ENCODE measurements at regions not wholly inside any gene's neighbourhood (a gene's known extent, or its start where the extent isn't known, plus 50 kb on each side); places are given as distances from the start of the nearest gene placed in this dataset.

DNA sequence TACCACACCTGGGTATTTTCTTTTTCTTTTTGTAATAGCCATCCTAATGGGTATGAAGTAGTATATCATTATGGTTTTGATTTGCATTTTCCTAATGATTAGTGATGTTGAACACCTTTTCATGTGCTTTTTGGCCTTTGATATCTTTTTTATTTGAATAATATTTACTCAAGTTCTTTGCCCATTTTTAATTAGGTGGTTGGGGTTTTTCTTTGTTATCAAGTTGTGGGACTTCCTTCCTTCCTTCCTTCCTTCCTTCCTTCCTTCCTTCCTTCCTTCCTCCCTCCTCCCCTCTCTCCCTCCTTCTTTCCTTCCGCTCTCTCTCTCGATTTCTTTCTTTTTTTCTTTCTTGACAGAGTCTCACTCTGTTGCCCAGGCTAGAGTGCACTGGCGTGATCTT is 75.0 kb upstream of the PDGFD start:
- H3K4me3 Mint-ChIP-seq: no peak overlapping the region
- DNase-seq: no peak
- no peak overlapping the region for H3K27ac Mint-ChIP-seq
- no peaks in the 10 kb centered on the region for H3K4me1 Mint-ChIP-seq (ENCODE audit: low read depth)
- no peaks in the 10 kb centered on the region; the same call in 1 of the 2 replicates for H3K27me3 Mint-ChIP-seq (ENCODE audit: insufficient read depth)
- TF ChIP-seq, protein P1, sequence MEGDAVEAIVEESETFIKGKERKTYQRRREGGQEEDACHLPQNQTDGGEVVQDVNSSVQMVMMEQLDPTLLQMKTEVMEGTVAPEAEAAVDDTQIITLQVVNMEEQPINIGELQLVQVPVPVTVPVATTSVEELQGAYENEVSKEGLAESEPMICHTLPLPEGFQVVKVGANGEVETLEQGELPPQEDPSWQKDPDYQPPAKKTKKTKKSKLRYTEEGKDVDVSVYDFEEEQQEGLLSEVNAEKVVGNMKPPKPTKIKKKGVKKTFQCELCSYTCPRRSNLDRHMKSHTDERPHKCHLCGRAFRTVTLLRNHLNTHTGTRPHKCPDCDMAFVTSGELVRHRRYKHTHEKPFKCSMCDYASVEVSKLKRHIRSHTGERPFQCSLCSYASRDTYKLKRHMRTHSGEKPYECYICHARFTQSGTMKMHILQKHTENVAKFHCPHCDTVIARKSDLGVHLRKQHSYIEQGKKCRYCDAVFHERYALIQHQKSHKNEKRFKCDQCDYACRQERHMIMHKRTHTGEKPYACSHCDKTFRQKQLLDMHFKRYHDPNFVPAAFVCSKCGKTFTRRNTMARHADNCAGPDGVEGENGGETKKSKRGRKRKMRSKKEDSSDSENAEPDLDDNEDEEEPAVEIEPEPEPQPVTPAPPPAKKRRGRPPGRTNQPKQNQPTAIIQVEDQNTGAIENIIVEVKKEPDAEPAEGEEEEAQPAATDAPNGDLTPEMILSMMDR (IDR thresholded peaks at IDR 0.05): no peak
- peaks cover 4% of the 10 kb centered on the region; the same call in 1 of the 2 replicates for H3K9me3 Mint-ChIP-seq
- no peaks in the 10 kb centered on the region for H3K36me3 Mint-ChIP-seq (ENCODE audit: low read depth)

DNA sequence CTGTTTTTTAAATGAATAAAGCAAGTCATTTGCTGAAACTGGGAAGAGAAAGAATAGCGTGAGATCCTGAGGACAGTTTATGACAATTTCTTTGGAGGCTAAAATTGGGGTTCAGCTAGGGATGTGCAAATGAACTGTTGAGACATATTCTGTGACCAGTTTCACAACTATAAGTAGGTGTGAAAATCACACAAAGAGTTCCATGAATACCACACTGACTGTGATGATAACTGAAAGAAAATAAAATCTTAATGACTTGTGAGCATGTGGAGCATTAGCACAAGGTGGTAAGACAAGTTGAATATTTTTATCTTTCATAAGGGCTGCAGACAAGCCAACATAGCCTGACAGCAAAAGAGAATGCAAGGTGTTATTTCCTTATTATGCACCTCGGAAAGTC is 61.1 kb upstream of the PDGFD start:
- H3K9me3 Mint-ChIP-seq: no peaks in the 10 kb centered on the region
- H3K4me1 Mint-ChIP-seq (ENCODE audit: low read depth): no peaks in the 10 kb centered on the region
- H3K27me3 Mint-ChIP-seq (ENCODE audit: insufficient read depth): no peaks in the 10 kb centered on the region; the same call in 1 of the 2 replicates
- H3K36me3 Mint-ChIP-seq (ENCODE audit: low read depth): no peaks in the 10 kb centered on the region
- TF ChIP-seq, protein P1 (IDR thresholded peaks at IDR 0.05): no peak
- no peak for DNase-seq
- H3K4me3 Mint-ChIP-seq: no peak overlapping the region
- H3K27ac Mint-ChIP-seq: no peak overlapping the region

DNA sequence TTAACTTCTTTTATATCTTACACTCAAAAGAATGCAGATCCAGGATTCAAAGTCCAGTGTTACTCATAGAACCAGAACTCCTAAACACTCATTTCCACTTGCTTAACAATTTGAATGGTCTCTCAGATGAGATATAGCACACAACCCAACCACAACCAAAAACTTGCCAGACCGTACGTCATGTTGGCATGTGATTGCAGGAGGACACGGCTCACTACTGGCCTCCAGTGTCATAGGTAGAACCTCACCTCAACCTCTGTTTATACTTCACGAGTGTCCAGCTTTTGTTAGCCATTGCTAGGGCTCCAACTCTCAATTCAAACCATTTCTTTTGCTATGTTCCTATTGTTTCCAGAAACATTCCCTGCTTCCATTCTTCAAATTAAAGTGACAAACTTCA is 58.5 kb upstream of the PDGFD start:
- TF ChIP-seq, protein P1 (IDR thresholded peaks at IDR 0.05): no peak
- H3K27ac Mint-ChIP-seq: no peak overlapping the region

DNA sequence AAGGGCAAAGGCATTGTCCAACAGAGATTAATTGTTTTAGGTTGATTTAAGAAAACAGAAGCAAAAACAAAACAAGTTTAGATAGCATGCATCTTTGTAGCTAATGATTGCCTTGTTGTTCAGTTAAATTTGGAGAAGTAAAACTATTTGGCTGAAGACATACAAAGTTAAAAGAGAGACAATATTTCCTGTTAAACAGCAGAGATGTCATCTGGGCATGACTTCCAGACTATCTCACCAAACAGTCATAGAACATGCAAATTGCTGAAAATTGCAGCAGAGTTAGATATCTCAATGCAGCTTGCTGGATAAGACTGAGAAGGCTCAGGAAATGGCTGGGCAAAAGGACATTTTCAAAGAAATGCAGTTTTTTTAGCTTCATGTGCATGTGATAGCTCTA is 57.5 kb upstream of the PDGFD start:
- no peak overlapping the region for H3K27ac Mint-ChIP-seq
- TF ChIP-seq, protein P1 (IDR thresholded peaks at IDR 0.05): no peak
- no peaks in the 10 kb centered on the region for H3K4me1 Mint-ChIP-seq (ENCODE audit: low read depth)
- no peak overlapping the region for H3K4me3 Mint-ChIP-seq
- no peaks in the 10 kb centered on the region; the same call in 1 of the 2 replicates for H3K9me3 Mint-ChIP-seq
- no peak for DNase-seq
- no peaks in the 10 kb centered on the region; the same call in 1 of the 2 replicates for H3K27me3 Mint-ChIP-seq (ENCODE audit: insufficient read depth)
- no peaks in the 10 kb centered on the region for H3K36me3 Mint-ChIP-seq (ENCODE audit: low read depth)

More for the DNA sequence above, 58.5 kb upstream of the PDGFD start:
- Mint-ChIP-seq H3K36me3 (ENCODE audit: low read depth) (no peaks in the 10 kb centered on the region), H3K4me1 (ENCODE audit: low read depth) (no peaks in the 10 kb centered on the region), H3K4me3 (no peak overlapping the region), H3K27me3 (ENCODE audit: insufficient read depth) (no peaks in the 10 kb centered on the region; the same call in 1 of the 2 replicates), H3K9me3 (no peaks in the 10 kb centered on the region)
- no peak for DNase-seq

DNA sequence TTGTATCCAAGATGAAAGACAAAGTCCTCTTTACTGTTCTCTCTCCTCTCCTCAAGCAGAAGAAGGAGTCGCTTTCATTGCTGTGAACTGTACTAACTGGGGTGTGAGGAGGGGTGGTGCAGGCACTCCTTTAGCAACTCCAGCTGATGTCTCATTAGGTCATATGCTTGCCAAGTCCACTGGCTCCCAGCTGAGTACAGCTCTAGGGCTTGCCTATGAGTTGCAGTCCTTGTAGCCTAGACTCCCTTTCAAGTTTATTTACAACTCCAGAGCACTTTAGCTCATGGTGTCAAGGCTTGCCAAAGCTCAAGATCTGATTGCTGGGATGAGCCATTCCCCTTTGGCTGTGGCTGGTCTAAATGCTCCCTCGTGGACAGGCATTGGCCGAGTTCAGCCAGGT is 55.1 kb upstream of the PDGFD start:
- DNase-seq: no peak
- Mint-ChIP-seq H3K27ac (no peak overlapping the region), H3K4me1 (ENCODE audit: low read depth) (no peaks in the 10 kb centered on the region), H3K4me3 (no peak overlapping the region), H3K27me3 (ENCODE audit: insufficient read depth) (no peaks in the 10 kb centered on the region), H3K36me3 (ENCODE audit: low read depth) (no peaks in the 10 kb centered on the region), H3K9me3 (peaks cover 12% of the 10 kb centered on the region; the same call in 1 of the 2 replicates)
- TF ChIP-seq, protein P1 (IDR thresholded peaks at IDR 0.05): no peak

DNA sequence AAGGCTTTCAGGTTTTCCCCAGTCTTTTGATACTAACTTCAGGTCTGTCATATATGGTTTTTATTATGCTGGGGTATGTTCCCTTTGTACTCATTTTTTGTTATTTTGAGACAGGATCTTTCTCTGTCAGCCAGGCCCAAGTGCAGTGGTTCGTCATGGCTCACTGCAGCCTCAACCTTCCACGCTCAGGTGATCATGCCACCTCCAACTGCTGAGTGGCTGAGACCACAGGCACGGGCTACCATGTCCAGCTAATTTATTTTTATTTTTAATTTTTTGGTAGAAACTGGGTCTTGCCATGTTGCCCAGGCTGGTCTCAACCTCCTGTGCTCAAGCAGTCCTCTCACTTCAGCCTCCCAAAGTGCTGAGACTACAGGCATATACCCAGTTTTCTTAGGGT is 50.6 kb upstream of the PDGFD start:
- Mint-ChIP-seq H3K27ac (no peak overlapping the region), H3K9me3 (peaks cover 12% of the 10 kb centered on the region; the same call in 1 of the 2 replicates), H3K27me3 (ENCODE audit: insufficient read depth) (no peaks in the 10 kb centered on the region), H3K4me3 (no peak overlapping the region), H3K4me1 (ENCODE audit: low read depth) (no peaks in the 10 kb centered on the region), H3K36me3 (ENCODE audit: low read depth) (no peaks in the 10 kb centered on the region)
- no peak for DNase-seq
- TF ChIP-seq, protein P1 (IDR thresholded peaks at IDR 0.05): no peak
